Common myeloid progenitor, CD34-positive (primary cell): ENCODE measurements at regions not wholly inside any gene's neighbourhood (a gene's known extent, or its start where the extent isn't known, plus 50 kb on each side); places are given as distances from the start of the nearest gene placed in this dataset.
"Not testable (repeated sequence)": the region's sequence is repeated elsewhere in the genome, so short reads cannot be mapped to it uniquely, and the experiment has no call there.

Experiments
- CTCF ChIA-PET: fragments of 350-600 bp; sonication (Branson Sonifier 250); formaldehyde crosslinking; loops from one replicate; lab custom pipeline; 2021; ENCODE audit warnings: antibody characterized with exemption; lab: Charles Lee
- POLR2A ChIA-PET: fragments of 350-600 bp; sonication (Branson Sonifier 250); formaldehyde crosslinking; loops from one replicate; lab custom pipeline; 2021; ENCODE audit warnings: antibody characterized with exemption; lab: Charles Lee
- DNase-seq, 3 donors: peaks; one replicate each; pipeline versions ENCODE4 v3.0.0 to v3.0.0-alpha.2; 2013
- H3K27ac ChIP-seq, 2 experiments: 1 replicate in 1 of 2; 2 replicates in 1 of 2; pipeline ENCODE4 v1.7.0; 2013; ENCODE audit warnings: inconsistent platforms in 2 of 2, low read length in 2 of 2, mild to moderate bottlenecking in 2 of 2, low read depth in 1 of 2, moderate library complexity in 1 of 2; ENCODE audit not compliant: severe bottlenecking in 2 of 2, insufficient read depth in 1 of 2, poor library complexity in 1 of 2
- H3K27me3 ChIP-seq, 5 experiments: replicated peaks in 2 of 5; 1 replicate in 3 of 5; 2 replicates in 2 of 5; pipeline versions ENCODE4 v1.6.1 to v1.7.0; 2013; ENCODE audit warnings: low read length in 4 of 5, mild to moderate bottlenecking in 2 of 5, moderate library complexity in 2 of 5, inconsistent platforms in 1 of 5; ENCODE audit not compliant: insufficient read depth in 5 of 5, control insufficient read depth in 4 of 5
- H3K36me3 ChIP-seq, 4 experiments: 1 replicate in 2 of 4; 2 replicates in 2 of 4; pipeline versions ENCODE4 v1.6.1 to v1.7.0; 2013; ENCODE audit warnings: low read length in 3 of 4, control low read depth in 1 of 4, mild to moderate bottlenecking in 1 of 4; ENCODE audit not compliant: control insufficient read depth in 4 of 4, insufficient read depth in 4 of 4
- H3K4me1 ChIP-seq, 4 experiments: 1 replicate in 3 of 4; 2 replicates in 1 of 4; pipeline versions ENCODE4 v1.6.1 to v1.7.1; 2013; ENCODE audit warnings: low read length in 3 of 4, mild to moderate bottlenecking in 3 of 4, control low read depth in 1 of 4, inconsistent platforms in 1 of 4, moderate library complexity in 1 of 4; ENCODE audit not compliant: control insufficient read depth in 4 of 4, insufficient read depth in 4 of 4; ENCODE audit errors: control extremely low read depth in 1 of 4
- H3K4me3 ChIP-seq, 7 experiments: 1 replicate in 4 of 7; 2 replicates in 3 of 7; pipeline versions ENCODE4 v1.5.1 to v1.7.0; 2013; ENCODE audit warnings: mild to moderate bottlenecking in 7 of 7, low read length in 6 of 7, moderate library complexity in 6 of 7, inconsistent platforms in 2 of 7, low read depth in 2 of 7, control low read depth in 1 of 7; ENCODE audit not compliant: insufficient read depth in 4 of 7, control insufficient read depth in 1 of 7; ENCODE audit errors: extremely low read depth in 1 of 7
- H3K9me3 ChIP-seq, 5 experiments: 1 replicate in 4 of 5; 2 replicates in 1 of 5; pipeline versions ENCODE4 v1.6.1 to v1.7.1; 2013; ENCODE audit warnings: low read length in 4 of 5, mild to moderate bottlenecking in 2 of 5, inconsistent platforms in 1 of 5, low read depth in 1 of 5, moderate library complexity in 1 of 5; ENCODE audit not compliant: control insufficient read depth in 4 of 5, insufficient read depth in 2 of 5; ENCODE audit errors: control extremely low read depth in 1 of 5
- WGBS: methylation state at CpG from one replicate; pipeline ENCODE4 v1.1.5; 2013; ENCODE audit not compliant: insufficient coverage; 5-methylcytosine and 5-hydroxymethylcytosine counted together

DNA sequence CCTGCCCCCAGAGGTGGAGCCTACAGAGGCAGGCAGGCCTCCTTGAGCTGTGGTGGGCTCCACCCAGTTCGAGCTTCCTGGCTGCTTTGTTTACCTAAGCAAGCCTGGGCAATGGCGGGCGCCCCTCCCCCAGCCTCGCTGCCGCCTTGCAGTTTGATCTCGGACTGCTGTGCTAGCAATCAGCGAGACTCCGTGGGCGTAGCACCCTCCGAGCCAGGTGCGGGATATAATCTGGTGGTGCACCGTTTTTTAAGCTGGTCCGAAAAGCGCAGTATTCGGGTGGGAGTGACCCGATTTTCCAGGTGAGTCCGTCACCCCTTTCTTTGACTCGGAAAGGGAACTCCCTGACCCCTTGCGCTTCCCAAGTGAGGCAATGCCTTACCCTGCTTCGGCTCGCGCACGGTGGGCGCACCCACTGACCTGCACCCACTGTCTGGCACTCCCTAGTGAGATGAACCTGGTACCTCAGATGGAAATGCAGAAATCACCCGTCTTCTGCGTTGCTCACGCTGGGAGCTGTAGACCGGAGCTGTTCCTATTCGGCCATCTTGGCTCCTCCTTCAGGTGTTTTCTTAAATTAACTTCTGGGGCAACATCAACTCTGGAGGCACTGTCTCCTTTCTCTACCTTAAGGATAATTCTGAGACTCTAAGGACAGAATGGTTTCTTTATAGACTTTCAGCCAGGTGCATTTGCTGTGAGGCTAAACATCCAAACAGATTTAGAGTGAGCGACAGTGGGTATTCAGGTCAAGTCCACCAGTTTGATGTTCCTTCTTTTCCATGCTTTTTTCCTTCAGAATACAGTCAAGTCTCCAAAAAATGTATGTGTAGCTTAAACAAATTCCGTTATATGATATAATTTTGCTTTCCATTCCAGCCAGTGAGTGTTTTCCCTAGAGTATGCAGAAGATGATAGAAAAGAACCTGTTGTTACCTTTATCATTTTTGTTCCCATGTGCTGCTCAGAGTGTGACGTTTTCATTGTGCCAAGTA lies 170.8 kb downstream of the KCNRG start:
- H3K27me3 ChIP-seq, H3K4me3 ChIP-seq, CTCF ChIA-PET, H3K36me3 ChIP-seq, H3K9me3 ChIP-seq, DNase-seq, H3K4me1 ChIP-seq, POLR2A ChIA-PET, H3K27ac ChIP-seq: not testable (repeated sequence)
- WGBS, result 93% methylated on average over 3 of the region's 32 CpGs

DNA sequence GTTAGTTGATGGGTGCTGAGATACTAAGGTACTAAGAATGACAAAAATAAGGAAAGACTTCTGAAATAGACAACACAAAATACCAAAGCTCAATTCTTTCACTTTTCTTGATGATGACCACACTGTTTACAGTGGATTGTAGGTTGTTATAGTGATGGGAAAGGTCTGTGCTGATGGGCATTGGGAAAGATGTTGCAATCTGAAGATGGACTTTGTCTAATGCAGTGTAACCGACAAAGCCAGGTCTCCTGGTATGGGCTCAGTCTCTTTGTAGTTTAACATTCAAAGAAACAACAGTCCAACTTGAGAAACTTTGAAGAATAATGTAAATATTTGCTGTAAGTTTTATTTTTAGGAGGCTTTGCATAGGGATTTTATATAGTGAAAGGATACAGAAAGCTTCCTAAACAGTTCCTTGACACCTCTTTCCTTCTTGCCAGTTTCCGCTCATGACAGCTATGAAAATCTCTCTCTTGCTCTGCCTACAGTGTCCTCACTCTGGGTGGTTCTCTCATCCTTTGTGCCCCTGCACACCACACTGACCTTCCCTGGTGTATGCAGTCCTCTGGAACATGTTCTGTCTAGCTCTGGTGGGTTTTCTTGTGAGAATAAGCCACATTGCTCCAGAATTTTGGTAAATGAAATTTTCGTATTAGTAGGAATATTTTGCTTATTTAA lies 172.2 kb downstream of the KCNRG start:
- Histone ChIP-seq H3K4me3 (no peak overlapping the region), H3K9me3 (no peaks in the 10 kb centered on the region), H3K36me3 (no peaks in the 10 kb centered on the region), H3K4me1 (no peaks in the 10 kb centered on the region), H3K27ac (no peak overlapping the region), H3K27me3 (no peaks in the 10 kb centered on the region)
- ChIA-PET POLR2A (no interaction called here), CTCF (interaction anchor here (2.6 kb wide), 1 partner anchor 13 kb away, joined by 7 read pairs; no protein-coding TSS in a partner anchor)
- DNase-seq, result no peak
- WGBS, result 100% methylated on average over 2 of the region's 3 CpGs

DNA sequence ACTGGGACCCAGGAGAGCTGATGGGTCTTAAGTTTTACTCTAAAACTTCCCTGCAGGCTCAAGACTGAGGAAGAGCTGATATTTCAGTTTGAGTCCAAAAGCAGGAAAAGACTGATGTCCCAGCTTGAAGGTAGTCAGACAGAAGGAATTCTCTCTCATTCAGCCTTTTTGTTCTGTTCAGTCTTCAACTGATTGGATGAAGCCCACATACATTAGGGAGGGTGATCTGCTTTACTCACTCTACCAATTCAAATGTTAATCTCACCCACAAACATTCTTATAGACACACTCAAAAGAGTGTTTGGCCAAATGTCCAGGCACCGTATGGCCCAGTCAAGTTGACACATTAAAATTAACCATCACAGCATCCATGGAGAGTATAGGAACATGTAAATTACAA lies 173.5 kb downstream of the KCNRG start:
- POLR2A ChIA-PET, result no interaction called here
- CTCF ChIA-PET, result interaction anchor here (2.6 kb wide), 1 partner anchor 12 kb away, joined by 7 read pairs; no protein-coding TSS in a partner anchor

DNA sequence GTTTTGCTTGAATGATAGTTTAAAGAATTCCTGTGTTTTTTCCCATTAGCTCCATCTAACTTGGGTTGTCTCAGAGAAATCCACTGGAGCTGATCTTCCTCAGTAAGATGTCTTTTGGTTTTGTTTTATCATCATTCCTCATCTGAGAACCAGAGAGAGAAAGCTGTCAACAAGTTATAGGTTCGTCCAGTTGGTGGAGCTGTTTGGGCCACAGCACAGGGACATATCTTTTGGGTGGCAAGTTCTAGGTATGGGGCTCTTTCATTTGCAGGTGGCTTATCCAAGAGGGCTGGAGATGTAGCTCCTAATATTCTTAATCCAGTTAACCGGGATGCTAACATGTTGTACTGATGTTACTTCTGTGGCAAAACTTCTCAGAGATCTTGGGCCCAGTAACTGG lies 174.2 kb downstream of the KCNRG start:
- WGBS, result 100% methylated on average over 1 of the region's 2 CpGs
- Histone ChIP-seq H3K9me3 (no peaks in the 10 kb centered on the region), H3K4me3 (no peak overlapping the region), H3K27ac (no peak overlapping the region), H3K4me1 (peaks cover 0 to 2% (median 0%) of the 10 kb centered on the region in 4 experiments), H3K36me3 (no peaks in the 10 kb centered on the region), H3K27me3 (no peaks in the 10 kb centered on the region)
- ChIA-PET CTCF (interaction anchor here (2.6 kb wide), 1 partner anchor 11 kb away, joined by 7 read pairs; no protein-coding TSS in a partner anchor), POLR2A (no interaction called here)
- DNase-seq, result no peak

More for the DNA sequence above, 173.5 kb downstream of the KCNRG start:
- no peak overlapping the region for H3K27ac ChIP-seq
- no peaks in the 10 kb centered on the region for H3K27me3 ChIP-seq
- H3K4me1 ChIP-seq, result peaks cover 0 to 2% (median 0%) of the 10 kb centered on the region in 4 experiments
- WGBS, result no CpG with 5 or more reads among the region's 1 CpG
- H3K36me3 ChIP-seq, result no peaks in the 10 kb centered on the region
- H3K4me3 ChIP-seq, result no peak overlapping the region
- no peaks in the 10 kb centered on the region for H3K9me3 ChIP-seq
- DNase-seq, result no peak

DNA sequence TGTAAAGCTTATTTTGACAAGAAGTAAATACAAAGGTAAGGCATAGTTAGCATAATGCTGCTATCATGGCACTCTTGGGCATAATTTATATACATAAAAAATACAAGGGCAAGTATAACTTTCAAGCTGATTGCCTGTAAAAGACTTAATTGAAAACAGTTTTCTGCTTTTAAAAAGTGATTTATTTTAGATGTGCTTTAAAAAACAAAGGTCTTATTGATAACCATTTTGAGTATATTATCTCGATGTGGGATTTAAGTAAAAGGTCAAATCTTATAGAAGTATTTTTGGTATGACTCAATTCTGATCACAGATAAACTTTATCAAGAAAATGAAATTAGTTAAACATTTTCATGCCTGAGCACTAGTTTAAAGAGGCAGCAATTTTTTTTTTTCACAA lies 175.8 kb downstream of the KCNRG start:
- H3K4me1 ChIP-seq, result peaks cover 0 to 2% (median 0%) of the 10 kb centered on the region in 4 experiments
- ChIA-PET POLR2A (no interaction called here), CTCF (interaction anchor here (0.9 kb wide), 1 partner anchor 723 kb away, joined by 3 read pairs; no protein-coding TSS in a partner anchor)
- H3K27ac ChIP-seq, result no peak overlapping the region
- WGBS, result no CpG with 5 or more reads among the region's 1 CpG
- H3K4me3 ChIP-seq, result no peak overlapping the region
- H3K27me3 ChIP-seq, result no peaks in the 10 kb centered on the region
- H3K36me3 ChIP-seq, result no peaks in the 10 kb centered on the region
- no peak for DNase-seq
- no peaks in the 10 kb centered on the region for H3K9me3 ChIP-seq

DNA sequence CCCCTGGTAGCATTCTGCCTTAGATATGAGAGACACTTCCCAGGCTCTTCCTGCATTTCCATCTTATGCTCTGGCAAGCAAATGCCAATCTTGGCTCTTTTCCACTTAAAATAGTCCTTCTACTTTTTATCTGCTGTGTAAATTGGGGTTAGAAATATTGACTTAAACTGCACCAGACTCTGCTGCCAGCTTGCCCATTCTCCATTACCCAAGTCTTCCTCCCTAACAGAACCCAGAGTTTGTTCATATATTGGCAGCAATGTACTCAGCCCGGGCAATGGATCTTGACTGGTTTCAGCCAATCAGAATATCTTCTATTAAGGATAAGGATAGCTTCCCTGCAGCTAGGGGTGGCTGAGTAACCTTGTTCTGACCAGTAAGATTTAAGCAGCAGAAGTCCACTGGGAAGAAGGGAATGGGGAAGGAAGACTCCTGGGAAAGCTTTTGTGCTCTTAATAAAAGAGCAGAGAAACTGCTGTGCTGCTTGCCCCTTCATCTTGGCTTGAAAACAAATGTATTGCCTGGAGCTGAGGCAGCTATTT lies 177.1 kb downstream of the KCNRG start:
- Histone ChIP-seq H3K27ac (no peak overlapping the region), H3K27me3 (no peaks in the 10 kb centered on the region), H3K9me3 (no peaks in the 10 kb centered on the region), H3K4me3 (no peak overlapping the region), H3K4me1 (peaks cover 0 to 2% (median 0%) of the 10 kb centered on the region in 4 experiments), H3K36me3 (no peaks in the 10 kb centered on the region)
- ChIA-PET POLR2A (interaction anchor here (0.8 kb wide), 1 partner anchor 13 kb away, joined by 3 read pairs; no protein-coding TSS in a partner anchor), CTCF (no interaction called here)
- DNase-seq, result no peak
- no CpG with 5 or more reads among the region's 1 CpG for WGBS
